HCT116 (cell line): ENCODE measurements at regions not wholly inside any gene's neighbourhood (a gene's known extent, or its start where the extent isn't known, plus 50 kb on each side); places are given as distances from the start of the nearest gene placed in this dataset.

Experiments used
- ATAC-seq: fragments of 200-7000 bp; cut with Tn5 transposase; 2 replicates; pipeline ENCODE4 v1.9.1; 2020; ENCODE audit warnings: mild to moderate bottlenecking, moderate library complexity
- BruUV-seq: library from RNA; stranded (reverse); fragments of 400-500 nt; replicated peaks from 2 replicates; lab custom pipeline; 2021; lab: Mats Ljungman, UMichigan
- CTCF ChIA-PET: fragments of 300-600 bp; sonication (Branson Sonifier 250); formaldehyde crosslinking; loops from one replicate; lab custom pipeline; 2021; ENCODE audit warnings: antibody characterized with exemption; lab: Charles Lee
- POLR2A ChIA-PET: fragments of 300-600, 350-600 bp; sonication (Branson Sonifier 250); formaldehyde crosslinking; loops from one replicate; lab custom pipeline; 2021; ENCODE audit warnings: antibody characterized with exemption; lab: Charles Lee
- RAD21 ChIA-PET, 2 experiments: fragments of 300-600 bp; sonication (Branson Sonifier 250); formaldehyde crosslinking; loops; one replicate each; lab custom pipeline; 2023; ENCODE audit warnings: low total read pairs in 2 of 2; ENCODE audit not compliant: uncharacterized antibody in 2 of 2, unreplicated experiment in 2 of 2, low non-redundant PET in 1 of 2; lab: Charles Lee
- DNase-seq: peaks from one replicate; pipeline ENCODE4 v3.0.0-alpha.2; 2010; ENCODE audit warnings: low read depth, low spot score
- H2AFZ ChIP-seq: fragments of 200-600 bp; shearing (Covaris generic), sonication (generic); 2 replicates; pipeline ENCODE4 v1.6.1; 2017; ENCODE audit warnings: low read depth, mixed run types, mixed read lengths, antibody characterized with exemption, low read length; ENCODE audit not compliant: poor library complexity, severe bottlenecking
- H3K27ac ChIP-seq: 2 replicates; pipeline ENCODE4 v1.5.1; 2012; ENCODE audit warnings: low read depth, low read length
- H3K27me3 ChIP-seq: fragments of 200-600 bp; sonication (generic); 2 replicates; pipeline ENCODE4 v1.6.1; 2016; ENCODE audit warnings: mixed run types, low read length, mixed read lengths; ENCODE audit not compliant: insufficient read depth
- H3K36me3 ChIP-seq, 2 experiments: fragments of 200-500 bp in 1 of 2; fragments of 200-600 bp in 1 of 2; sonication (Bioruptor generic) in 1 of 2; sonication (generic) in 1 of 2; 2 replicates each; pipeline versions ENCODE4 v1.5.1 to v1.6.1; 2014 to 2016; ENCODE audit warnings: low read length in 2 of 2, inconsistent platforms in 1 of 2, mixed read lengths in 1 of 2, mixed run types in 1 of 2; ENCODE audit not compliant: insufficient read depth in 2 of 2, control insufficient read depth in 1 of 2
- H3K4me1 ChIP-seq, 2 experiments: fragments of 200-600 bp in 1 of 2; sonication (generic) in 1 of 2; 2 replicates each; pipeline versions ENCODE4 v1.5.1 to v1.6.1; 2012 to 2017; ENCODE audit warnings: low read length in 2 of 2, inconsistent platforms in 1 of 2, mild to moderate bottlenecking in 1 of 2, mixed read lengths in 1 of 2, mixed run types in 1 of 2, moderate library complexity in 1 of 2; ENCODE audit not compliant: insufficient read depth in 2 of 2, control insufficient read depth in 1 of 2
- H3K4me2 ChIP-seq: fragments of 200-600 bp; sonication (generic); 2 replicates; pipeline ENCODE4 v1.6.1; 2017; ENCODE audit warnings: mixed run types, low read length, mixed read lengths
- H3K4me3 ChIP-seq, 2 experiments: fragments of 200-600 bp in 1 of 2; sonication (generic) in 1 of 2; replicated peaks in 1 of 2; 2 replicates each; pipeline ENCODE4 v1.5.1; 2011 to 2016; ENCODE audit warnings: low read length in 2 of 2, control low read depth in 1 of 2, low read depth in 1 of 2, mild to moderate bottlenecking in 1 of 2, mixed read lengths in 1 of 2, mixed run types in 1 of 2
- H3K79me2 ChIP-seq: fragments of 200-600 bp; sonication (generic); 2 replicates; pipeline ENCODE4 v1.6.1; 2017; ENCODE audit warnings: mild to moderate bottlenecking, mixed run types, low read length, moderate library complexity, mixed read lengths; ENCODE audit not compliant: insufficient read depth
- H3K9ac ChIP-seq: fragments of 200-600 bp; sonication (generic); 2 replicates; pipeline ENCODE4 v1.6.1; 2016; ENCODE audit warnings: low read length, mixed read lengths
- H3K9me2 ChIP-seq: fragments of 200-600 bp; sonication (generic), shearing (Covaris generic); 2 replicates; pipeline ENCODE4 v1.6.1; 2017; ENCODE audit warnings: mixed run types, mild to moderate bottlenecking, moderate library complexity; ENCODE audit not compliant: insufficient read depth
- H3K9me3 ChIP-seq, 2 experiments: fragments of 200-500 bp in 1 of 2; fragments of 200-600 bp in 1 of 2; sonication (Bioruptor generic) in 1 of 2; sonication (generic) in 1 of 2; 2 replicates each; pipeline ENCODE4 v1.6.1; 2014 to 2017; ENCODE audit warnings: low read length in 2 of 2, mixed read lengths in 2 of 2, inconsistent platforms in 1 of 2, low read depth in 1 of 2, mild to moderate bottlenecking in 1 of 2, mixed run types in 1 of 2, moderate library complexity in 1 of 2; ENCODE audit not compliant: control insufficient read depth in 1 of 2, insufficient read depth in 1 of 2
- H4K20me1 ChIP-seq: fragments of 200-600 bp; sonication (generic), shearing (Covaris generic); 2 replicates; pipeline ENCODE4 v1.6.1; 2017; ENCODE audit warnings: mixed run types, mild to moderate bottlenecking, moderate library complexity; ENCODE audit not compliant: insufficient read depth
- ATF3 ChIP-seq: IDR thresholded peaks from 2 replicates; pipeline ENCODE4 v1.6.1; 2012
- CBX3 ChIP-seq: IDR thresholded peaks from 2 replicates; pipeline ENCODE4 v1.6.1; 2012; ENCODE audit warnings: low read depth
- CEBPB ChIP-seq: IDR thresholded peaks from 2 replicates; pipeline ENCODE4 v1.6.1; 2012; ENCODE audit warnings: low read depth
- EGR1 ChIP-seq: IDR thresholded peaks from 2 replicates; pipeline ENCODE4 v1.6.1; 2012; ENCODE audit warnings: low read depth
- ELF1 ChIP-seq: IDR thresholded peaks from 2 replicates; pipeline ENCODE4 v1.6.1; 2012; ENCODE audit warnings: low read depth, borderline replicate concordance
- EZH2 ChIP-seq: fragments of 200-600 bp; sonication (generic); IDR thresholded peaks from 2 replicates; pipeline ENCODE4 v1.6.1; 2017; ENCODE audit warnings: antibody characterized with exemption, mixed run types
- EZH2phosphoT487 ChIP-seq: fragments of 200-600 bp; IDR thresholded peaks from 2 replicates; pipeline ENCODE4 v1.6.1; 2018; ENCODE audit warnings: antibody characterized with exemption, borderline replicate concordance
- FOSL1 ChIP-seq: IDR thresholded peaks from 2 replicates; pipeline ENCODE4 v1.6.1; 2012; ENCODE audit warnings: low read depth
- MAX ChIP-seq: IDR thresholded peaks from 2 replicates; pipeline ENCODE4 v1.6.1; 2012
- POLR2A ChIP-seq: IDR thresholded peaks from 2 replicates; pipeline ENCODE4 v1.7.0; 2011; ENCODE audit warnings: borderline replicate concordance; ENCODE audit not compliant: insufficient read depth, insufficient read length; ENCODE audit errors: extremely low read depth
- POLR2AphosphoS5 ChIP-seq: IDR thresholded peaks from 2 replicates; pipeline ENCODE4 v1.6.1; 2011; ENCODE audit warnings: mild to moderate bottlenecking, low read depth, low read length, moderate library complexity
- RAD21 ChIP-seq: IDR thresholded peaks from 2 replicates; pipeline ENCODE4 v1.6.1; 2012; ENCODE audit warnings: low read depth, mild to moderate bottlenecking
- REST ChIP-seq: IDR thresholded peaks from 2 replicates; pipeline ENCODE4 v1.6.1; 2012; ENCODE audit warnings: low read depth
- SIN3A ChIP-seq: IDR thresholded peaks from 2 replicates; pipeline ENCODE4 v1.6.1; 2012; ENCODE audit warnings: low read depth
- SP1 ChIP-seq: IDR thresholded peaks from 2 replicates; pipeline ENCODE4 v1.6.1; 2012; ENCODE audit warnings: low read depth
- SRF ChIP-seq: IDR thresholded peaks from 2 replicates; pipeline ENCODE4 v1.6.1; 2012; ENCODE audit warnings: low read depth
- TCF7L2 ChIP-seq: IDR thresholded peaks from 2 replicates; pipeline ENCODE4 v1.7.0; 2011; ENCODE audit warnings: borderline replicate concordance, inconsistent platforms; ENCODE audit not compliant: insufficient read depth, insufficient read length; ENCODE audit errors: extremely low read depth
- YY1 ChIP-seq: IDR thresholded peaks from 2 replicates; pipeline ENCODE4 v1.6.1; 2011; ENCODE audit warnings: low read length, low read depth, moderate library complexity, mild to moderate bottlenecking; ENCODE audit not compliant: insufficient replicate concordance; ENCODE audit errors: extremely low read depth
- ZBTB33 ChIP-seq: IDR thresholded peaks from 2 replicates; pipeline ENCODE4 v1.6.1; 2011; ENCODE audit warnings: mild to moderate bottlenecking, low read length, moderate library complexity; ENCODE audit not compliant: insufficient replicate concordance; ENCODE audit errors: extremely low read depth
- ZNF274 ChIP-seq: fragments of 200-500 bp; sonication (Bioruptor generic); IDR thresholded peaks from 2 replicates; pipeline ENCODE4 v1.6.1; 2014; ENCODE audit warnings: mild to moderate bottlenecking, low read depth, low read length, inconsistent platforms
- intact Hi-C: fragments of 100-400 bp; cut with micrococcal nuclease; formaldehyde crosslinking; loops from 2 replicates; pipeline ENCODE4 v1.10.0; 2022

GRCh38 chr11:11672101-11672500 lies 50.3 kb upstream of the GALNT18 start:
- Histone ChIP-seq H3K4me3 (no peak overlapping the region), H3K27ac (no peak overlapping the region), H3K4me1 (no peaks in the 10 kb centered on the region), H3K9ac (no peak overlapping the region), H3K36me3 (no peaks in the 10 kb centered on the region), H4K20me1 (no peaks in the 10 kb centered on the region)
- no peak for ATAC-seq
- no TSS peak for BruUV-seq
- no peak for DNase-seq
- CTCF ChIA-PET: no interaction called here
- TF ChIP-seq POLR2A: no peak
- TF ChIP-seq ATF3: no peak
- no peak for TF ChIP-seq ZNF274
- no peak for TF ChIP-seq EZH2phosphoT487
- no peak for TF ChIP-seq EGR1
- no peak for TF ChIP-seq POLR2AphosphoS5
- TF ChIP-seq SIN3A: no peak
- no peak for TF ChIP-seq RAD21
- TF ChIP-seq ZBTB33: no peak
- no peak for TF ChIP-seq CEBPB
- TF ChIP-seq EZH2: no peak
- TF ChIP-seq TCF7L2: no peak
- TF ChIP-seq FOSL1: no peak
- no peak for TF ChIP-seq ELF1
- no peak for TF ChIP-seq SP1
- TF ChIP-seq MAX: no peak
- no peak for TF ChIP-seq SRF
- no peak for TF ChIP-seq YY1
- TF ChIP-seq REST: no peak
- TF ChIP-seq CBX3: no peak
- TF ChIP-seq, all 23 proteins: peak for 0
- ChIA-PET RAD21 (no interaction called here), POLR2A (no interaction called here)
- H3K27me3 ChIP-seq: peaks cover 3% of the 10 kb centered on the region; the same call in 1 of the 2 replicates
- no peak overlapping the region for H3K4me2 ChIP-seq
- intact Hi-C loops: no loop called here
- no peaks in the 10 kb centered on the region for H3K9me2 ChIP-seq
- no peaks in the 10 kb centered on the region for H3K9me3 ChIP-seq
- no peaks in the 10 kb centered on the region for H3K79me2 ChIP-seq
- no peak overlapping the region for H2AFZ ChIP-seq
